Prostate gland (tissue), 2 donors: ENCODE measurements at regions not wholly inside any gene's neighbourhood (a gene's known extent, or its start where the extent isn't known, plus 50 kb on each side); places are given as distances from the start of the nearest gene placed in this dataset.

Source experiments
- DNase-seq: peaks from one replicate; pipeline ENCODE4 v3.0.0-alpha.2; 2019; ENCODE audit warnings: low spot score
- H3K27ac ChIP-seq, 2 donors: fragments of 200-600 bp; sonication (generic); 2 replicates each; pipeline ENCODE4 v1.5.1; 2017 to 2019
- H3K27me3 ChIP-seq: fragments of 200-600 bp; sonication (generic); replicated peaks from 2 replicates; pipeline ENCODE4 v1.5.1; 2019; ENCODE audit not compliant: insufficient read depth
- H3K36me3 ChIP-seq, 2 donors: fragments of 200-600 bp; sonication (generic); 1 replicate in 1 of 2; 2 replicates in 1 of 2; pipeline versions ENCODE4 v1.5.1 to v1.8.1; 2017 to 2019
- H3K4me1 ChIP-seq: fragments of 200-600 bp; sonication (generic); replicated peaks from 2 replicates; pipeline ENCODE4 v1.5.1; 2019
- H3K4me3 ChIP-seq, 2 donors: fragments of 200-600 bp; sonication (generic); 2 replicates each; pipeline ENCODE4 v1.5.1; 2017 to 2019
- H3K9me3 ChIP-seq: fragments of 200-600 bp; sonication (generic); 2 replicates; pipeline ENCODE4 v1.5.1; 2017
- CTCF ChIP-seq, 4 experiments: fragments of 200-600 bp in 2 of 4; fragments of 450-650 bp in 2 of 4; sonication (generic) in 2 of 4; IDR thresholded peaks; 1 replicate in 3 of 4; 2 replicates in 1 of 4; pipeline ENCODE4 v1.5.1; 2016 to 2019; ENCODE audit warnings: antibody characterized with exemption in 4 of 4, mild to moderate bottlenecking in 2 of 4, moderate library complexity in 2 of 4
- POLR2A ChIP-seq: fragments of 450-650 bp; IDR thresholded peaks from one replicate; pipeline ENCODE4 v1.6.1; 2016; ENCODE audit warnings: antibody characterized with exemption, mild to moderate bottlenecking
- POLR2AphosphoS5 ChIP-seq: sonication (generic); formaldehyde crosslinking; IDR thresholded peaks from one replicate; pipeline ENCODE4 v1.6.1; 2017; ENCODE audit warnings: antibody characterized with exemption
- WGBS: methylation state at CpG from one replicate; pipeline ENCODE4 v1.1.5; 2018; 5-methylcytosine and 5-hydroxymethylcytosine counted together
- intact Hi-C: fragments of 100-400 bp; cut with DNase I; formaldehyde crosslinking; loops from one replicate; pipeline ENCODE4 v1.14.2; 2022

DNA sequence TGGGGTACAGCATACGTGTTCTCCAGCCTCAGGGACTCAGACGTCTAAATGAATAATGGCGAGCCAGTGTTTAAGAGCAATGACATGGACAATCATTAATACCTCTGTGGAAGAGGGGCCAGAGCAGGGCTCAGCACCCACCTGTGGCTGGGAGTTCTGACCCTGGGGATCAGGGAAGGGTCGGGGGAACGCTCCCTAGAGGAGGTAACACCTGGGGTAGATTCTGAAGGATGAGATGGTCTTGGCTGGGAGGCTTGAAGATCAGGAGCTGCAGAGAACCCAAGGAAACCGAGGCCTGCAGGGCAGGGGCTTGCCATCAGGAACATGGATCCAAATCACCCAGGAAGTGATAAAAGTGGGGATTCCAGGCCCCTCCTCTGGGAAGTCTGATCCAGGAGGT is 138.2 kb upstream of the RUNX3 start:
- intact Hi-C loops = no loop called here
- TF ChIP-seq CTCF (IDR thresholded peaks at IDR 0.05) = no peak
- no peak for TF ChIP-seq POLR2A
- no peak for TF ChIP-seq POLR2AphosphoS5

GRCh38 chr1:25067518-25068251 is 137.6 kb upstream of the RUNX3 start:
- 90% methylated on average over 9 of the region's 9 CpGs for WGBS
- no peak for TF ChIP-seq CTCF (IDR thresholded peaks at IDR 0.05)
- no peak for TF ChIP-seq POLR2A
- no peak for TF ChIP-seq POLR2AphosphoS5
- Histone ChIP-seq H3K4me3 (no peak overlapping the region), H3K4me1 (no peaks in the 10 kb centered on the region), H3K27ac (no peak overlapping the region), H3K9me3 (no peaks in the 10 kb centered on the region), H3K36me3 (no peaks in the 10 kb centered on the region), H3K27me3 (no peaks in the 10 kb centered on the region)
- no peak for DNase-seq
- intact Hi-C loops = no loop called here

More for the DNA sequence above, 138.2 kb upstream of the RUNX3 start:
- WGBS = 97% methylated on average over 6 of the region's 6 CpGs
- H3K27ac ChIP-seq = no peak overlapping the region
- no peak overlapping the region for H3K4me3 ChIP-seq
- no peaks in the 10 kb centered on the region for H3K9me3 ChIP-seq
- no peaks in the 10 kb centered on the region for H3K4me1 ChIP-seq
- DNase-seq = no peak
- H3K27me3 ChIP-seq = no peaks in the 10 kb centered on the region
- no peaks in the 10 kb centered on the region for H3K36me3 ChIP-seq

- no peaks in the 10 kb centered on the region for H3K36me3 ChIP-seq
- H3K27me3 ChIP-seq = no peaks in the 10 kb centered on the region
- H3K27ac ChIP-seq = no peak overlapping the region
- H3K4me3 ChIP-seq = no peak overlapping the region
- TF ChIP-seq POLR2A (no peak), POLR2AphosphoS5 (no peak), CTCF (IDR thresholded peaks at IDR 0.05) (no peak)
- no peaks in the 10 kb centered on the region for H3K4me1 ChIP-seq
- no peak for DNase-seq
- WGBS = 68% methylated on average over 12 of the region's 12 CpGs
- no peaks in the 10 kb centered on the region for H3K9me3 ChIP-seq
- intact Hi-C loops = no loop called here
Measured at GRCh38 chr1:25066731-25067517, 136.8 kb upstream of the RUNX3 start.

- Histone ChIP-seq H3K27ac (no peak overlapping the region), H3K36me3 (no peaks in the 10 kb centered on the region), H3K27me3 (no peaks in the 10 kb centered on the region), H3K4me3 (no peak overlapping the region), H3K9me3 (no peaks in the 10 kb centered on the region), H3K4me1 (no peaks in the 10 kb centered on the region)
- intact Hi-C loops = no loop called here
- DNase-seq = no peak
- 15% methylated on average over 8 of the region's 8 CpGs for WGBS
- TF ChIP-seq POLR2AphosphoS5 (no peak), POLR2A (no peak), CTCF (IDR thresholded peaks at IDR 0.05) (no peak)
Measured at GRCh38 chr1:25066256-25066655, 136.2 kb upstream of the RUNX3 start.
